H1 (cell line): ENCODE measurements at regions not wholly inside any gene's neighbourhood (a gene's known extent, or its start where the extent isn't known, plus 50 kb on each side); places are given as distances from the start of the nearest gene placed in this dataset.

ENCODE experiments used
- CTCF ChIP-seq, 3 experiments: IDR thresholded peaks; 1 replicate in 2 of 3; 2 replicates in 1 of 3; pipeline versions ENCODE4 v1.5.1 to v1.6.1; 2011; ENCODE audit warnings: low read length in 3 of 3, mild to moderate bottlenecking in 3 of 3, inconsistent platforms in 2 of 3, low read depth in 1 of 3, moderate library complexity in 1 of 3; ENCODE audit not compliant: insufficient read depth in 1 of 3; ENCODE audit errors: control extremely low read depth in 1 of 3
- E2F6 ChIP-seq: IDR thresholded peaks from 2 replicates; pipeline ENCODE4 v1.6.1; 2012; ENCODE audit warnings: inconsistent platforms
- EGR1 ChIP-seq: IDR thresholded peaks from 2 replicates; pipeline ENCODE4 v1.6.1; 2011; ENCODE audit warnings: low read depth, low read length, borderline replicate concordance
- EP300 ChIP-seq, 2 experiments: IDR thresholded peaks; 1 replicate in 1 of 2; 2 replicates in 1 of 2; pipeline ENCODE4 v1.6.1; 2011 to 2012; ENCODE audit warnings: low read depth in 2 of 2, low read length in 2 of 2, mild to moderate bottlenecking in 2 of 2, borderline replicate concordance in 1 of 2, inconsistent platforms in 1 of 2, moderate library complexity in 1 of 2
- EZH2 ChIP-seq: fragments of 200-600 bp; sonication (generic); IDR thresholded peaks from 2 replicates; pipeline ENCODE4 v1.7.1; 2012; ENCODE audit warnings: low read depth, mild to moderate bottlenecking, moderate library complexity, low read length, inconsistent platforms; ENCODE audit not compliant: severe bottlenecking
- HDAC6 ChIP-seq: IDR thresholded peaks from one replicate; pipeline ENCODE4 v1.7.1; 2012; ENCODE audit warnings: low read depth, mild to moderate bottlenecking, inconsistent platforms, low read length, moderate library complexity
- JUN ChIP-seq: IDR thresholded peaks from 2 replicates; pipeline ENCODE4 v1.6.1; 2011; ENCODE audit warnings: low read depth, mild to moderate bottlenecking, improper control_type of control experiment, low read length
- NANOG ChIP-seq: IDR thresholded peaks from 2 replicates; pipeline ENCODE4 v1.6.1; 2011; ENCODE audit warnings: low read length, low read depth, mild to moderate bottlenecking, inconsistent platforms; ENCODE audit not compliant: insufficient read depth, poor library complexity, severe bottlenecking
- POLR2A ChIP-seq, 2 experiments: IDR thresholded peaks; 1 replicate in 1 of 2; 2 replicates in 1 of 2; pipeline ENCODE4 v1.6.1; 2011; ENCODE audit warnings: low read depth in 2 of 2, low read length in 2 of 2, mild to moderate bottlenecking in 2 of 2; ENCODE audit errors: control extremely low read depth in 1 of 2
- RNF2 ChIP-seq: fragments of 200-900, 300-1000 bp; sonication (generic); IDR thresholded peaks from 2 replicates; pipeline ENCODE4 v1.7.1; 2016; ENCODE audit warnings: borderline replicate concordance, low read depth, mild to moderate bottlenecking, antibody characterized with exemption, low read length; ENCODE audit not compliant: poor library complexity, severe bottlenecking; ENCODE audit errors: missing control alignments
- RXRA ChIP-seq: IDR thresholded peaks from 2 replicates; pipeline ENCODE4 v1.6.1; 2011; ENCODE audit warnings: low read depth, mild to moderate bottlenecking, low read length, moderate library complexity; ENCODE audit not compliant: insufficient read depth
- SIN3A ChIP-seq, 2 experiments: IDR thresholded peaks in 1 of 2; conservative IDR thresholded peaks in 1 of 2; 2 replicates each; pipeline ENCODE4 v1.6.1; 2011 to 2012; ENCODE audit warnings: low read length in 2 of 2, improper control_type of control experiment in 1 of 2, low read depth in 1 of 2, mild to moderate bottlenecking in 1 of 2
- TEAD4 ChIP-seq: IDR thresholded peaks from 2 replicates; pipeline ENCODE4 v1.6.1; 2012; ENCODE audit warnings: low read depth, low read length, inconsistent platforms, mixed read lengths

GRCh38 chr12:13606290-13606689, 375.1 kb downstream of the GRIN2B start:
- TF ChIP-seq EZH2 (no peak), EGR1 (no peak), HDAC6 (no peak), POLR2A (IDR thresholded peaks at IDR 0.05; ENCODE audit: control extremely low read depth in 1 of 2, low read depth in 2 of 2, low read length in 2 of 2) (no peak), CTCF (IDR thresholded peaks at IDR 0.05; ENCODE audit: control extremely low read depth in 1 of 3, insufficient read depth in 1 of 3, low read depth in 1 of 3, low read length in 3 of 3) (no peak), RNF2 (no peak), RXRA (no peak), TEAD4 (no peak), E2F6 (no peak), NANOG (no peak), EP300 (IDR thresholded peaks at IDR 0.05; ENCODE audit: borderline replicate concordance in 1 of 2, low read depth in 2 of 2, low read length in 2 of 2) (no peak), JUN (no peak), SIN3A (conservative IDR thresholded peaks at IDR 0.05 in 1 of 2, IDR thresholded peaks at IDR 0.05 in 1 of 2; ENCODE audit: low read depth in 1 of 2, low read length in 2 of 2) (no peak)
